ENCODE measurements at regions not wholly inside any gene's neighbourhood (a gene's known extent, or its start where the extent isn't known, plus 50 kb on each side); places are given as distances from the start of the nearest gene placed in this dataset.

DNA sequence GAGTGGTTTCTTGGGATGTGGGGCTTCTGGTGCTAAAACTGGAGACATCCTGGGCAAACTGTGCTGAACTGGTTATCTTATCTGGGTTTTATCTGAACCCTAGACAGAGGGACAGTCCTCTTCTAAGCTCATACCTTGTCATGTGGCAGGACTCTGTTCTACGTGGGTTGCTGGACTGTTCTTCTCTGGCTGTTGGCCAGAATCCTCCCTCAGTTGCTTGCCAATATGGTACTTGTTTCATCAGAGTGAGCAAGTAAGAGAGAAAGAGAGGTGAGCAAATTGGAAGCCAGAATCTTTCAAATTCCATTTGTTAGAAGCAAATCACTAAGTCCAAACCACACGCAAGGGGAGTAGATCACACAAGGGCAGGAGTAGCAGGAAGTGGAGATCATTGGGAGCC, 291.5 kb upstream of the TBL1XR1 start:
- TF ChIP-seq FOXA2 (IDR thresholded peaks at IDR 0.05) (no peak), CTCF (IDR thresholded peaks at IDR 0.05; ENCODE audit: low read depth, low read length, missing input control) (no peak), YY1 (IDR thresholded peaks at IDR 0.05) (no peak), RAD21 (IDR thresholded peaks at IDR 0.05) (no peak), EGR1 (IDR thresholded peaks at IDR 0.05; ENCODE audit: low read depth in 2 of 2) (no peak), ATF3 (IDR thresholded peaks at IDR 0.05) (no peak), HNF4A (conservative IDR thresholded peaks at IDR 0.05) (no peak), FOXA1 (IDR thresholded peaks at IDR 0.05) (no peak), GABPA (IDR thresholded peaks at IDR 0.05 in 1 of 2, conservative IDR thresholded peaks at IDR 0.05 in 1 of 2) (no peak), SP1 (IDR thresholded peaks at IDR 0.05) (no peak), RXRA (IDR thresholded peaks at IDR 0.05) (no peak)
- TF ChIP-seq, protein P1, sequence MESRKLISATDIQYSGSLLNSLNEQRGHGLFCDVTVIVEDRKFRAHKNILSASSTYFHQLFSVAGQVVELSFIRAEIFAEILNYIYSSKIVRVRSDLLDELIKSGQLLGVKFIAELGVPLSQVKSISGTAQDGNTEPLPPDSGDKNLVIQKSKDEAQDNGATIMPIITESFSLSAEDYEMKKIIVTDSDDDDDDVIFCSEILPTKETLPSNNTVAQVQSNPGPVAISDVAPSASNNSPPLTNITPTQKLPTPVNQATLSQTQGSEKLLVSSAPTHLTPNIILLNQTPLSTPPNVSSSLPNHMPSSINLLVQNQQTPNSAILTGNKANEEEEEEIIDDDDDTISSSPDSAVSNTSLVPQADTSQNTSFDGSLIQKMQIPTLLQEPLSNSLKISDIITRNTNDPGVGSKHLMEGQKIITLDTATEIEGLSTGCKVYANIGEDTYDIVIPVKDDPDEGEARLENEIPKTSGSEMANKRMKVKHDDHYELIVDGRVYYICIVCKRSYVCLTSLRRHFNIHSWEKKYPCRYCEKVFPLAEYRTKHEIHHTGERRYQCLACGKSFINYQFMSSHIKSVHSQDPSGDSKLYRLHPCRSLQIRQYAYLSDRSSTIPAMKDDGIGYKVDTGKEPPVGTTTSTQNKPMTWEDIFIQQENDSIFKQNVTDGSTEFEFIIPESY (IDR thresholded peaks at IDR 0.05) = no peak
- TF ChIP-seq, protein P2, sequence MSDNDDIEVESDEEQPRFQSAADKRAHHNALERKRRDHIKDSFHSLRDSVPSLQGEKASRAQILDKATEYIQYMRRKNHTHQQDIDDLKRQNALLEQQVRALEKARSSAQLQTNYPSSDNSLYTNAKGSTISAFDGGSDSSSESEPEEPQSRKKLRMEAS (IDR thresholded peaks at IDR 0.05) = no peak
- TF ChIP-seq, protein P3, sequence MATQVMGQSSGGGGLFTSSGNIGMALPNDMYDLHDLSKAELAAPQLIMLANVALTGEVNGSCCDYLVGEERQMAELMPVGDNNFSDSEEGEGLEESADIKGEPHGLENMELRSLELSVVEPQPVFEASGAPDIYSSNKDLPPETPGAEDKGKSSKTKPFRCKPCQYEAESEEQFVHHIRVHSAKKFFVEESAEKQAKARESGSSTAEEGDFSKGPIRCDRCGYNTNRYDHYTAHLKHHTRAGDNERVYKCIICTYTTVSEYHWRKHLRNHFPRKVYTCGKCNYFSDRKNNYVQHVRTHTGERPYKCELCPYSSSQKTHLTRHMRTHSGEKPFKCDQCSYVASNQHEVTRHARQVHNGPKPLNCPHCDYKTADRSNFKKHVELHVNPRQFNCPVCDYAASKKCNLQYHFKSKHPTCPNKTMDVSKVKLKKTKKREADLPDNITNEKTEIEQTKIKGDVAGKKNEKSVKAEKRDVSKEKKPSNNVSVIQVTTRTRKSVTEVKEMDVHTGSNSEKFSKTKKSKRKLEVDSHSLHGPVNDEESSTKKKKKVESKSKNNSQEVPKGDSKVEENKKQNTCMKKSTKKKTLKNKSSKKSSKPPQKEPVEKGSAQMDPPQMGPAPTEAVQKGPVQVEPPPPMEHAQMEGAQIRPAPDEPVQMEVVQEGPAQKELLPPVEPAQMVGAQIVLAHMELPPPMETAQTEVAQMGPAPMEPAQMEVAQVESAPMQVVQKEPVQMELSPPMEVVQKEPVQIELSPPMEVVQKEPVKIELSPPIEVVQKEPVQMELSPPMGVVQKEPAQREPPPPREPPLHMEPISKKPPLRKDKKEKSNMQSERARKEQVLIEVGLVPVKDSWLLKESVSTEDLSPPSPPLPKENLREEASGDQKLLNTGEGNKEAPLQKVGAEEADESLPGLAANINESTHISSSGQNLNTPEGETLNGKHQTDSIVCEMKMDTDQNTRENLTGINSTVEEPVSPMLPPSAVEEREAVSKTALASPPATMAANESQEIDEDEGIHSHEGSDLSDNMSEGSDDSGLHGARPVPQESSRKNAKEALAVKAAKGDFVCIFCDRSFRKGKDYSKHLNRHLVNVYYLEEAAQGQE (IDR thresholded peaks at IDR 0.05) = no peak
- no peak overlapping the region for H3K27ac ChIP-seq (ENCODE audit: low read depth in 1 of 2, low read length in 2 of 2)
- no peak for DNase-seq (ENCODE audit: low spot score)
- no peaks in the 10 kb centered on the region for H3K27me3 ChIP-seq (ENCODE audit: control insufficient read depth in 4 of 4, insufficient read depth in 4 of 4, low read length in 3 of 4)
- no peak overlapping the region for H3K4me3 ChIP-seq (ENCODE audit: low read depth in 1 of 3, low read length in 3 of 3)
- H3K4me1 ChIP-seq (ENCODE audit: control insufficient read depth in 4 of 4, insufficient read depth in 4 of 4, low read length in 3 of 4) = no peaks in the 10 kb centered on the region
- no peaks in the 10 kb centered on the region for H3K36me3 ChIP-seq (ENCODE audit: control insufficient read depth in 4 of 4, insufficient read depth in 3 of 4, low read depth in 1 of 4, low read length in 3 of 4)
- H3K9ac ChIP-seq (ENCODE audit: low read depth in 1 of 2, low read length in 2 of 2) = no peak overlapping the region
- 47% methylated on average over 2 of the region's 2 CpGs for WGBS
- no peaks in the 10 kb centered on the region for H3K9me3 ChIP-seq (ENCODE audit: control insufficient read depth in 4 of 4, low read length in 3 of 4)

GRCh38 chr3:177490626-177491025, 293.3 kb upstream of the TBL1XR1 start:
- TF ChIP-seq, protein P3 (IDR thresholded peaks at IDR 0.05) = no peak
- TF ChIP-seq RAD21 (IDR thresholded peaks at IDR 0.05) (no peak), GABPA (IDR thresholded peaks at IDR 0.05 in 1 of 2, conservative IDR thresholded peaks at IDR 0.05 in 1 of 2) (no peak), TAF1 (conservative IDR thresholded peaks at IDR 0.05) (no peak)
- no peak overlapping the region for H3K4me3 ChIP-seq (ENCODE audit: low read depth in 1 of 3, low read length in 3 of 3)
- no peak overlapping the region for H3K9ac ChIP-seq (ENCODE audit: low read depth in 1 of 2, low read length in 2 of 2)
- H3K4me1 ChIP-seq (ENCODE audit: control insufficient read depth in 4 of 4, insufficient read depth in 4 of 4, low read length in 3 of 4) = no peaks in the 10 kb centered on the region
- no peak overlapping the region for H3K27ac ChIP-seq (ENCODE audit: low read depth in 1 of 2, low read length in 2 of 2)
- no peak for DNase-seq (ENCODE audit: low spot score)
- H3K9me3 ChIP-seq (ENCODE audit: control insufficient read depth in 4 of 4, low read length in 3 of 4) = no peaks in the 10 kb centered on the region
- no peaks in the 10 kb centered on the region for H3K27me3 ChIP-seq (ENCODE audit: control insufficient read depth in 4 of 4, insufficient read depth in 4 of 4, low read length in 3 of 4)
- no peaks in the 10 kb centered on the region for H3K36me3 ChIP-seq (ENCODE audit: control insufficient read depth in 4 of 4, insufficient read depth in 3 of 4, low read depth in 1 of 4, low read length in 3 of 4)
- 92% methylated on average over 3 of the region's 3 CpGs for WGBS
